Activated CD8-positive, alpha-beta memory T cell treated with anti-CD3 and anti-CD28 coated beads for 1 hour (primary cell): ENCODE measurements at regions not wholly inside any gene's neighbourhood (a gene's known extent, or its start where the extent isn't known, plus 50 kb on each side); places are given as distances from the start of the nearest gene placed in this dataset.

Experiments used
- DNase-seq, 2 donors: peaks; one replicate each; pipeline ENCODE4 v3.0.0-alpha.2; 2020; ENCODE audit warnings: low read depth in 1 of 2; ENCODE audit errors: extremely low read depth in 1 of 2

- no peak for DNase-seq
Measured at GRCh38 chr3:7793786-7794185, 707.8 kb upstream of the LMCD1 start.

DNA sequence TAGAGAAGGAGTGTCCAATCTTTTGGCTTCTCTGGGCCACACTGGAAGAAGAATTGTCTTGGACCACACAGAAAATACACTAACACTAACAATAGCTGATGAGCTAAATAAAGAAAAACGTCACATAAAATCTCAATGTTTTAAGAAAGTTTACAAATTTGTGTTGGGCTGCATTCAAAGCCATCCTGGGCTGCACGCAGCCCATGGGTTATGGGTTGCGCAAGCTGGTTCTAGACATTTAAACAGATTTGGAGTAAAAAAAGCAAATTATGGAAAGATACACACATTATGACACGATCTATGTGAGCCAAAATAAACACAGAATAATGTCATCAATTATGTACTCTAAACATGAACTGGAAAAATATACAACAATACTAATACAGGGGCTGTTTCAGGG is 703.3 kb upstream of the LMCD1 start:
- no peak for DNase-seq

DNA sequence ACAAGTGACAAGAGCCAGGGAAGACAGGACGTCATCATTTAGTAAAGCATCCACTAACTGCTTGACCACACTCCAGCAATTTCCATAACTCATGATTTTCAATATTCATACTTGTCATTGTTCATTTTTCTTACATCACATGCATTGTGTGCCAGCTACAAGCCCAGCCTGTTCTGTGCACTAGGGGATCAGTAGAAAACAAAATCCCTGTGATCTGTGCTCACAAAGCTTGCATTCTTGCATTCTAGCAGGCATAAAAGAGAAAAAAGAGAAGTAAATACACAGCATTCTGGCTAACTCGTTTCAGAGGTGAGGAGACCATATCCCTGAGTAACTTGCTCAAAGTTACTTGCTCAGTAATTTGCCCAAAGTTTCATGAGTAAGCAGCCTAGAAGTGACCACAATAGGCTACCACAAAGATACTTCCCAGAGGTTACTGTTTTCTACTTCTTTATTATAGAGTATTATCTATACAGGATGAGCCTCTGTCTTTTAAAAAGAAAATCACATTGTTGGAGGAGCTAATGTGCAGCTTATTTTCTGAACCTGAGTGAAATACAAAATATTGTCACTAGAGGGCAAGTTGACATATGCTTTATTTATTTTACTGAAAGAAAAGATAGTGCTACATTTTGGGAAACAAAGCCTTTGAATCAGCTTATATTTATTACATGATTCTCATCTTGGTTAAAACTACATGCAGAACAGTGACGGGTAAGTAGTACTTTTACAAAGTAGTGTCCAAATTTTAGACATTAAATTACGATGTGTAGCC is 701.4 kb upstream of the LMCD1 start:
- no peak for DNase-seq

- DNase-seq, result no peak
Measured at GRCh38 chr3:7812490-7812889, 689.1 kb upstream of the LMCD1 start.

DNA sequence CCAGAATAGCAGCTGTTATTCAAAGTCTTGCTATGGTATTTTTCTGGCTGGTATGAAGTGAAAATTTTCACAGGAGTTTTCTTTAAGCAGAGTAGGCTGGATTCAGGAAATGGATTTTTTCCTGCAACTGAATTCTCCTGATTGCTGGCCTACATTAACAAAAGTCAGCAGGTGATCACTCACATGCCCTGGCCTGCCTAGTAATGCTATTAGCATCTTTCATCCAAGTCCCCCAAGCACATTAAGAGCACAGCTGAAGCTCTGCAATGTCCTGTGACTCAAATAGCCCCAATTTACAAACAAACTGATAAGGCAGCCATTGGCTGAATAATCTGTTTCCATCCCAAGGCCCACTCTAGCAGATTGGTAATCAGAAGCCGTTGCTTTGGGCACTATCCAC is 688.3 kb upstream of the LMCD1 start:
- no peak for DNase-seq

DNA sequence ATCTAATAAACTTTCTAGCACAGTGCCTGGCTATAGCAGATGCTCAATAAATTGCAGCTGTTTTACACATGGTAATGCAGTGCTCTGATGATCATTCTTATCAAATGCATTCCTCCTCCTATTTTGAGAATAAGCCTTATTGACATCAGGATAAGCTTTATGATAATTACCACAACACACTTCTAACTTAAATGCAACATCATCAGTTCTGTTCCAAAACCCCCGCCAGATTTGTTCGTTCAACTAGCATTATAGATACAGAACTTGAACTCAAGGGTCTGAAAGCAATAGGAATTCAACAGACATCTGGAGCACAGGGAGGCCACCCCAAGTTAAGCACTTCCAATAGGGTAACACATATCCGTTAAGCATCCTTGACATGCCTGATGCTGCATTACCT is 684.4 kb upstream of the LMCD1 start:
- DNase-seq, result no peak

DNA sequence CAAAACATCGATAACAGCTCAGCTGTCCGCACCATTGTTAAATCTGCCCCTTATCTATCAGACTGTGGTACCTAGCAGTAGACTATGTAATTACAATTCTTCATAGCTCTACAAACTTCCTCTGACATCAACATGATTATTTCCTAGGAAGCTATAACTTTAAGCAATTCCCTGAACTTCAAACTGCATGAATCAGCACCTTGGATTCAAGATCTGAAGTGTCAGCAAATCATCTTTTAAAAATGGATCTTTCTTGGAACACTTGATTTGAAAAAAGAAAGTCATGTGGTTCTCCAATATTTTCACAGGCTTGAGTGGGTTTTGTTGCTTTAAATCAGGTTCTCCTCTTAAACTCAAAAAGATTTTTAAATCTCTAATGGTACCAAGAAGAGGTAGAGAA is 680.7 kb upstream of the LMCD1 start:
- DNase-seq, result no peak

GRCh38 chr3:7821858-7822257 is 679.8 kb upstream of the LMCD1 start:
- no peak for DNase-seq

- DNase-seq, result no peak
Measured at GRCh38 chr3:7841451-7841850, 660.2 kb upstream of the LMCD1 start.

GRCh38 chr3:7843441-7843840 is 658.2 kb upstream of the LMCD1 start:
- no peak for DNase-seq

GRCh38 chr3:7847021-7847420 is 654.6 kb upstream of the LMCD1 start:
- no peak for DNase-seq

DNA sequence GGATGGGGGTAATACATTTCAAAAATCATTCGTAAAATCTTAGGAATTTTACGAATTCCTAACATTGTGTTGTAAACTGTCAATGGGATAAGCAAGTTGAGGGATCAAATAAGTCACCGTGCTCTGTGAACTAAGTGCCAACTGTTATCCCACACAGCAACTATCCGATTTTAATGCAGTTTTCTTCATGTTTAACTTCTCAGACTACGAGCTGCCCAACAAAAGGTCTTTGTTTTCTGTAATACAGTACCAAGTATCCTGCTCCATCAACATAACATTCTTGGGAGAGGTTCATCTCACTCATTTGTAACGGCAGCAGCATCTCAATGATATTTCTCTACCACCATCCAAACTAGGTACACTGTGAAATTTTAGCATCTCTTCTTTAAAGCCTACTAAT is 654.1 kb upstream of the LMCD1 start:
- DNase-seq, result no peak

- no peak for DNase-seq
Measured at GRCh38 chr3:7854266-7854665, 647.4 kb upstream of the LMCD1 start.

GRCh38 chr3:7854721-7855120 is 646.9 kb upstream of the LMCD1 start:
- no peak for DNase-seq

DNA sequence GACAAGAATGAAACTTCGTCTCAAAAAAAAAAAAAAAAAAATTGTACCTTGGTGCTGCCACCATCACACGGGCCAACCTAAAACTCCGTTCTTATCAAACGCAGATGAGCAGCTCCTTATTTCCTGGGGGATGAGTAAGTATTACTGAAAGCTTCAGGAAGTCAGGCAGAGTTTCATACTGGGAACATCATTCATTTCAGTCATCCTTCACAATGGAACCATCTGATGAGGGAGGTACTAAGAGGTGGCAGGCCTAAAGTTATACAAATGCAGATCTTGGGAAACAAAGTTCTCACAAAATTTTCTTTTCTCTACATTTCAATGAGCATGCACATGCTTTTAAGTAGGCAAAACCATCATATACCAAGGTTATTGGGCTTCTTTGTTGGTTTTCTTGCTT is 636.0 kb upstream of the LMCD1 start:
- no peak for DNase-seq

DNA sequence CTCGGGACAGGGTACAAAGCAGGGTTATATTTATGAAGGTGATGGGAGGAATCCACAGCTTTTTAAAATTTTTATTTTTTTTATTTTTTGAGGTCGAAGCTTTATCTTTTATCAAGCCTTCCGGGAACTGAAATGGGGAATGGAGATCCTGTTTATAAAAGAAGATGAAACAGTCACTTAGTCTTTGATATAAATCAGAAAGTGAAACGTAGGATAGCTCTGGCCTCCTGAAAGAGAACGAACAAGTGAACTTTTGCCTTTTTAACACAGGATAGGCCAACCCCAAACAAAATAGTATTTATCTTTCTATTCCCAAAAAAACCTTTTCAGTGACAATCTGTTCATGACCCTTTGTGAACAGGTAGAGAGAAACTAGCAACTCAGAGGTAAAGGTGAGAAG is 634.0 kb upstream of the LMCD1 start:
- DNase-seq, result no peak

- DNase-seq, result no peak
Measured at GRCh38 chr3:7871003-7871560, 630.5 kb upstream of the LMCD1 start.

- no peak for DNase-seq
Measured at GRCh38 chr3:7874116-7874515, 627.5 kb upstream of the LMCD1 start.

DNA sequence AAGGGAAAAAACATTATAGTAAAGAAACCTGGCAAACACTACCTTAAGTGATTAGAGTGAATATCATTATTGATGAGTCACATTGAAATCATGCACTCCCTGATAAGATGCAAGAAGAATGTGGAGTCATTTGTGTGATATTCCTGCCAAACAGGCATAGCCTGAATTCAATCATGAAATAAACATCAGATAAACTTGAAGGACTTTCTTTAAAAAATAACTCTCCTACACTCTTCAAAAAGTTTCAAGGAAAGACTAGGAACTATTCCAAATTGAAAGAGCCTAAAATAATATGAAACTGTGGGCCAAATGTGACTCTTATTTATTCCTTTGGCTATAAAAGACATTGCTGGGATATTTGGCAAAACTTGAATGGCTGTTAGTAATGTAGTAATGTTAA is 625.7 kb upstream of the LMCD1 start:
- no peak for DNase-seq

GRCh38 chr3:7876741-7877297 is 624.8 kb upstream of the LMCD1 start:
- peak; percentile 1 for DNase-seq

DNA sequence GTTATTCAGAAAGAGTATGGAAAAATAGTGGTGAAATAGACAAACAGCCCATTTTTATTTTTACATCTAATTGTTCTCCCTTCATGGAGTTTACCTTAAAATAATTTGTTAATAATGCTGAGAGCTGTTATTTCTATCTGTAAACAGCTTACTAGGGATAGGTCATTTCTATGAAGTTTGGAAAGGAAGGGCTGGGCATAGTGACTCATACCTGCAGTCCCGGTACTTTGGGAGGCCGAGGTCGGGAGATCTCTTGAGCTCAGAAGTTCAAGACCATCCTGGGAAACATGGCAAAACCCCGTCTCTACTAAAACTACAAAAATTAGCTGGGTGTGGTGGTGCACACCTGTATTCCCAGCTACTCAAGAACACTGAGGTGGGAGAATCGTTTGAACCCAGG is 624.3 kb upstream of the LMCD1 start:
- no peak for DNase-seq

DNA sequence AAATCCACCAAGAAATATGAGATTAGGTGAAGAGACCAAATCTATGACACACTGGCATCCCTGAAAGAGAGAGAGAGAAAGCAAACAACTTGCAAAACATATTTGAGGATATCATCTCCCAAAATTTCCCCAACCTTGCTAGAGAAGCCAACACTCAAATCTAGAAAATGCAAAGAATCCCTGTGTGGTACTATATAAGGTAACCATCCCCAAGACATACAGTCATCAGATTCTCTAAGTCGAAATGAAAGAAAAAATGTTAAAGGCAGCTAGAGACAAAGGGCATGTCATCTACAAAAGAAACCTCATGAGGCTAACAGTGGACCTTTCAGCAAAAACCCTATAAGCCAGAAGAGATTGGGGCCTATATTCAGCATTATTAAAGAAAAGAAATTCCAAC is 622.1 kb upstream of the LMCD1 start:
- no peak for DNase-seq

GRCh38 chr3:7881946-7882345 is 619.7 kb upstream of the LMCD1 start:
- no peak for DNase-seq
